IMR-90 (cell line): ENCODE measurements at regions not wholly inside any gene's neighbourhood (a gene's known extent, or its start where the extent isn't known, plus 50 kb on each side); places are given as distances from the start of the nearest gene placed in this dataset.

Source experiments
- BHLHE40 ChIP-seq: fragments of 150-350 bp; IDR thresholded peaks from 2 replicates; pipeline ENCODE4 v1.6.1; 2016; ENCODE audit warnings: mild to moderate bottlenecking, low read depth, low read length
- CEBPB ChIP-seq: IDR thresholded peaks from 2 replicates; pipeline ENCODE4 v1.6.1; 2012; ENCODE audit warnings: low read depth, low read length, improper control_type of control experiment
- CTCF ChIP-seq: conservative IDR thresholded peaks from 2 replicates; pipeline ENCODE4 v1.5.1; 2012; ENCODE audit warnings: mild to moderate bottlenecking, low read depth, low read length, improper control_type of control experiment
- MAZ ChIP-seq: IDR thresholded peaks from 2 replicates; pipeline ENCODE4 v1.6.1; 2012; ENCODE audit warnings: low read depth, mild to moderate bottlenecking, low read length, improper control_type of control experiment, moderate library complexity, borderline replicate concordance
- MXI1 ChIP-seq: IDR thresholded peaks from 2 replicates; pipeline ENCODE4 v1.6.1; 2012; ENCODE audit warnings: low read depth, mild to moderate bottlenecking, low read length, moderate library complexity, borderline replicate concordance
- NFE2L2 ChIP-seq: fragments of 150-350 bp; IDR thresholded peaks from 2 replicates; pipeline ENCODE4 v1.6.1; 2016; ENCODE audit warnings: low read depth, mild to moderate bottlenecking, low read length
- POLR2A ChIP-seq: IDR thresholded peaks from 2 replicates; pipeline ENCODE4 v1.6.1; 2012; ENCODE audit warnings: mild to moderate bottlenecking, low read depth, low read length
- RAD21 ChIP-seq: IDR thresholded peaks from 2 replicates; pipeline ENCODE4 v1.6.1; 2012; ENCODE audit warnings: low read length, improper control_type of control experiment
- RCOR1 ChIP-seq: IDR thresholded peaks from 2 replicates; pipeline ENCODE4 v1.6.1; 2012; ENCODE audit warnings: mild to moderate bottlenecking, low read length, improper control_type of control experiment; ENCODE audit not compliant: insufficient replicate concordance
- SMC3 ChIP-seq: fragments of 150-350 bp; IDR thresholded peaks from 2 replicates; pipeline ENCODE4 v1.6.1; 2016; ENCODE audit warnings: low read depth, mild to moderate bottlenecking, antibody characterized with exemption, low read length, moderate library complexity
- USF2 ChIP-seq: fragments of 150-350 bp; IDR thresholded peaks from 2 replicates; pipeline ENCODE4 v1.6.1; 2017; ENCODE audit warnings: mild to moderate bottlenecking, antibody characterized with exemption, low read length, low read depth
- TF ChIP-seq, protein P1 (sequence below): fragments of 150-350 bp; IDR thresholded peaks from 2 replicates; pipeline ENCODE4 v1.6.1; 2016; ENCODE audit warnings: low read depth, mild to moderate bottlenecking, low read length, moderate library complexity, borderline replicate concordance

DNA sequence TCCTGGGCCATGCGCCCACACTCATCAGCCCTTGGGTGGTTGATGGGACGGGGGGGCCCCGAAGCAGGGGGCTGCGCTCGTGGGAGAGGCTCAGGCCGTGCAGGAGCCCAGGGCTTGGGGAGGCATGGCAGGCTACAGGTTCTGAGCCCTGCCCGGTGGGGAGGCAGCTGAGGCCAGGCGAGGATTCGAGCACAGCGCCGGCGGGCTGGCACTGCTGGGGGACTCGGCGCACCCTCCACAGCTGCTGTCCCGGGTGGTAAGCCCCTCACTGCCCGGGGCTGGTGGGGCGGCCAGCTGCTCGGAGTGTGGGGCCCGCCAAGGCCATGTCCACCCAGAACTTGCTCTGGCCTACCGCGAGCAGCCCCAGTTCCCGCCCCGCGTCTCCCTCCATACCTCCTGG is 295.8 kb upstream of the SEL1L start:
- TF ChIP-seq CTCF = no peak
- TF ChIP-seq MAZ = no peak
- TF ChIP-seq CEBPB = no peak
- TF ChIP-seq POLR2A = no peak
- no peak for TF ChIP-seq SMC3
- no peak for TF ChIP-seq RAD21
- TF ChIP-seq USF2 = no peak
- TF ChIP-seq RCOR1 = no peak
- TF ChIP-seq BHLHE40 = no peak
- no peak for TF ChIP-seq NFE2L2
- TF ChIP-seq, protein P1, sequence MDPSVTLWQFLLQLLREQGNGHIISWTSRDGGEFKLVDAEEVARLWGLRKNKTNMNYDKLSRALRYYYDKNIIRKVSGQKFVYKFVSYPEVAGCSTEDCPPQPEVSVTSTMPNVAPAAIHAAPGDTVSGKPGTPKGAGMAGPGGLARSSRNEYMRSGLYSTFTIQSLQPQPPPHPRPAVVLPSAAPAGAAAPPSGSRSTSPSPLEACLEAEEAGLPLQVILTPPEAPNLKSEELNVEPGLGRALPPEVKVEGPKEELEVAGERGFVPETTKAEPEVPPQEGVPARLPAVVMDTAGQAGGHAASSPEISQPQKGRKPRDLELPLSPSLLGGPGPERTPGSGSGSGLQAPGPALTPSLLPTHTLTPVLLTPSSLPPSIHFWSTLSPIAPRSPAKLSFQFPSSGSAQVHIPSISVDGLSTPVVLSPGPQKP = no peak
- TF ChIP-seq MXI1 = no peak
